Left lobe of liver (tissue), 2 donors: ENCODE measurements at regions not wholly inside any gene's neighbourhood (a gene's known extent, or its start where the extent isn't known, plus 50 kb on each side); places are given as distances from the start of the nearest gene placed in this dataset.
"Not testable (repeated sequence)": the region's sequence is repeated elsewhere in the genome, so short reads cannot be mapped to it uniquely, and the experiment has no call there.

Experiments
- ATAC-seq: fragments of 200-7000 bp; cut with Tn5 transposase; one replicate; pipeline ENCODE4 v1.9.1; 2020; ENCODE audit warnings: mild to moderate bottlenecking, moderate library complexity
- DNase-seq: peaks from one replicate; pipeline ENCODE4 v3.0.0-alpha.2; 2020; ENCODE audit warnings: low spot score
- donor health status: DM: no; HTN: no; CAD: no; lungs with moderate emphysema.
- donor health status: DM: no; HTN: yes; CAD: no.

GRCh38 chr21:18549214-18549905 lies 145.8 kb upstream of the TMPRSS15 start:
- ATAC-seq, result no peak
- DNase-seq, result no peak

GRCh38 chr21:18550361-18550760 lies 146.8 kb upstream of the TMPRSS15 start:
- DNase-seq (no peak), ATAC-seq (no peak)

- DNase-seq (no peak), ATAC-seq (no peak)
Measured at GRCh38 chr21:18553786-18554185, 150.2 kb upstream of the TMPRSS15 start.

- ATAC-seq, DNase-seq: not testable (repeated sequence)
Measured at GRCh38 chr21:18567770-18568169, 164.2 kb upstream of the TMPRSS15 start.

- no peak for DNase-seq
- no peak for ATAC-seq
Measured at GRCh38 chr21:18588001-18588662, 184.5 kb upstream of the TMPRSS15 start.

- no peak for ATAC-seq
- DNase-seq, result no peak
Measured at GRCh38 chr21:18601146-18601545, 197.6 kb upstream of the TMPRSS15 start.

GRCh38 chr21:18602711-18603110 lies 199.1 kb upstream of the TMPRSS15 start:
- no peak for ATAC-seq
- DNase-seq, result no peak

GRCh38 chr21:18603261-18603660 lies 199.7 kb upstream of the TMPRSS15 start:
- no peak for DNase-seq

GRCh38 chr21:18603980-18604379 lies 200.4 kb upstream of the TMPRSS15 start:
- no peak for DNase-seq
- no peak for ATAC-seq

More at GRCh38 chr21:18603261-18603660, 199.7 kb upstream of the TMPRSS15 start:
- ATAC-seq, result no peak

- DNase-seq (no peak), ATAC-seq (no peak)
Measured at GRCh38 chr21:18608226-18608625, 204.6 kb upstream of the TMPRSS15 start.

- DNase-seq, result no peak
- ATAC-seq, result no peak
Measured at GRCh38 chr21:18614303-18614702, 210.7 kb upstream of the TMPRSS15 start.

- no peak for DNase-seq
- no peak for ATAC-seq
Measured at GRCh38 chr21:18617291-18617690, 213.7 kb upstream of the TMPRSS15 start.

- DNase-seq (no peak), ATAC-seq (no peak)
Measured at GRCh38 chr21:18620436-18620835, 216.9 kb upstream of the TMPRSS15 start.

GRCh38 chr21:18622383-18622782 lies 218.8 kb upstream of the TMPRSS15 start:
- no peak for ATAC-seq
- DNase-seq, result no peak

GRCh38 chr21:18630446-18630845 lies 226.9 kb upstream of the TMPRSS15 start:
- no peak for ATAC-seq
- DNase-seq, result no peak

GRCh38 chr21:18636897-18637296 lies 233.3 kb upstream of the TMPRSS15 start:
- no peak for DNase-seq
- ATAC-seq, result no peak

GRCh38 chr21:18646116-18646515 lies 242.5 kb upstream of the TMPRSS15 start:
- ATAC-seq, result no peak
- no peak for DNase-seq

- ATAC-seq (no peak), DNase-seq (no peak)
Measured at GRCh38 chr21:18655931-18656330, 252.3 kb upstream of the TMPRSS15 start.

- DNase-seq (no peak), ATAC-seq (no peak)
Measured at GRCh38 chr21:18661842-18662241, 258.3 kb upstream of the TMPRSS15 start.

GRCh38 chr21:18663663-18664062 lies 260.1 kb upstream of the TMPRSS15 start:
- no peak for ATAC-seq
- DNase-seq, result no peak

GRCh38 chr21:18666725-18667124 lies 263.1 kb upstream of the TMPRSS15 start:
- no peak for ATAC-seq

GRCh38 chr21:18673789-18674188 lies 270.2 kb upstream of the TMPRSS15 start:
- ATAC-seq, result no peak
- no peak for DNase-seq

More at GRCh38 chr21:18666725-18667124, 263.1 kb upstream of the TMPRSS15 start:
- DNase-seq, result no peak

- DNase-seq (no peak), ATAC-seq (no peak)
Measured at GRCh38 chr21:18677632-18678031, 274.0 kb upstream of the TMPRSS15 start.
